IMR-90 (cell line): ENCODE measurements at regions not wholly inside any gene's neighbourhood (a gene's known extent, or its start where the extent isn't known, plus 50 kb on each side); places are given as distances from the start of the nearest gene placed in this dataset.

Experiments
- ATAC-seq: fragments of 200-7000 bp; cut with Tn5 transposase; 2 replicates; pipeline ENCODE4 v1.9.1; 2020; ENCODE audit warnings: low read depth, mild to moderate bottlenecking, moderate library complexity
- BruUV-seq: library from RNA; stranded (reverse); fragments of 400-500 nt; replicated peaks from 2 replicates; lab custom pipeline; 2021; lab: Mats Ljungman, UMichigan
- CTCF ChIA-PET: fragments of 300-600 bp; formaldehyde crosslinking; extraction: SDS; loops from one replicate; lab custom pipeline; 2021; ENCODE audit warnings: antibody characterized with exemption; lab: Yijun Ruan, JAX
- POLR2A ChIA-PET: fragments of 300-600 bp; sonication (Branson Sonifier 250); formaldehyde crosslinking; loops from one replicate; lab custom pipeline; 2022; ENCODE audit warnings: antibody characterized with exemption; ENCODE audit not compliant: unreplicated experiment; lab: Charles Lee
- DNase-seq: peaks from one replicate; pipeline ENCODE4 v3.0.0; 2013
- H2AFZ ChIP-seq: replicated peaks from 2 replicates; pipeline ENCODE3; 2013; ENCODE audit warnings: low read length, mild to moderate bottlenecking; ENCODE audit not compliant: poor library complexity
- H2AK5ac ChIP-seq: 2 replicates; pipeline ENCODE4 v1.6.1; 2013; ENCODE audit warnings: low read depth, low read length, inconsistent platforms
- H2AK9ac ChIP-seq: replicated peaks from 2 replicates; pipeline ENCODE3; 2013; ENCODE audit warnings: mild to moderate bottlenecking, low read depth, low read length, moderate library complexity; ENCODE audit not compliant: poor library complexity
- H2BK120ac ChIP-seq: 2 replicates; pipeline ENCODE4 v1.6.1; 2013; ENCODE audit warnings: low read depth, low read length, inconsistent platforms
- H2BK15ac ChIP-seq: 3 replicates; pipeline ENCODE4 v1.6.1; 2013; ENCODE audit warnings: low read depth, low read length, inconsistent platforms
- H2BK20ac ChIP-seq: 2 replicates; pipeline ENCODE4 v1.6.1; 2013; ENCODE audit warnings: low read depth, mild to moderate bottlenecking, inconsistent platforms, low read length, moderate library complexity
- H2BK5ac ChIP-seq: 2 replicates; pipeline ENCODE4 v1.6.1; 2013; ENCODE audit warnings: mild to moderate bottlenecking, low read depth, low read length, inconsistent platforms; ENCODE audit not compliant: poor library complexity, severe bottlenecking
- H3K14ac ChIP-seq: replicated peaks from 2 replicates; pipeline ENCODE4 v1.6.1; 2013; ENCODE audit warnings: low read depth, low read length, inconsistent platforms
- H3K18ac ChIP-seq: 2 replicates; pipeline ENCODE4 v1.6.1; 2013; ENCODE audit warnings: low read depth, low read length, control low read depth
- H3K23ac ChIP-seq: 2 replicates; pipeline ENCODE4 v1.6.1; 2013; ENCODE audit warnings: low read depth, low read length, inconsistent platforms
- H3K27ac ChIP-seq: 2 replicates; pipeline ENCODE4 v1.5.1; 2013; ENCODE audit warnings: mild to moderate bottlenecking, control low read depth, low read length; ENCODE audit not compliant: insufficient read depth
- H3K27me3 ChIP-seq: 2 replicates; pipeline ENCODE4 v1.6.1; 2013; ENCODE audit warnings: low read length; ENCODE audit not compliant: control insufficient read depth, insufficient read depth
- H3K36me3 ChIP-seq: 2 replicates; pipeline ENCODE4 v1.6.1; 2013; ENCODE audit warnings: low read length, mixed read lengths; ENCODE audit not compliant: control insufficient read depth, insufficient read depth
- H3K4ac ChIP-seq: 2 replicates; pipeline ENCODE4 v1.6.1; 2013; ENCODE audit warnings: low read depth, low read length, inconsistent platforms
- H3K4me1 ChIP-seq: 2 replicates; pipeline ENCODE4 v1.6.1; 2013; ENCODE audit warnings: low read length, mixed read lengths; ENCODE audit not compliant: control insufficient read depth, insufficient read depth
- H3K4me2 ChIP-seq: 2 replicates; pipeline ENCODE4 v1.6.1; 2013; ENCODE audit warnings: low read depth, mild to moderate bottlenecking, control low read depth, low read length, moderate library complexity
- H3K4me3 ChIP-seq: 2 replicates; pipeline ENCODE4 v1.5.1; 2013; ENCODE audit warnings: low read depth, mild to moderate bottlenecking, control low read depth, low read length, moderate library complexity; ENCODE audit not compliant: insufficient read depth
- H3K56ac ChIP-seq: 2 replicates; pipeline ENCODE4 v1.6.1; 2013; ENCODE audit warnings: low read length, inconsistent platforms; ENCODE audit not compliant: insufficient read depth; ENCODE audit errors: extremely low read depth
- H3K79me1 ChIP-seq, 2 experiments: 2 replicates each; pipeline ENCODE4 v1.6.1; 2013; ENCODE audit warnings: low read length in 2 of 2, inconsistent platforms in 1 of 2, low read depth in 1 of 2
- H3K9ac ChIP-seq: 2 replicates; pipeline ENCODE4 v1.6.1; 2013; ENCODE audit warnings: low read depth, low read length, control low read depth
- H3K9me1 ChIP-seq: 2 replicates; pipeline ENCODE4 v1.6.1; 2013; ENCODE audit warnings: low read length, inconsistent platforms; ENCODE audit not compliant: insufficient read depth
- H3K9me3 ChIP-seq: 2 replicates; pipeline ENCODE4 v1.6.1; 2013; ENCODE audit warnings: low read length; ENCODE audit not compliant: control insufficient read depth, insufficient read depth
- H4K20me1 ChIP-seq: 2 replicates; pipeline ENCODE4 v1.6.1; 2013; ENCODE audit warnings: low read length, inconsistent platforms; ENCODE audit not compliant: insufficient read depth
- H4K5ac ChIP-seq: 2 replicates; pipeline ENCODE4 v1.6.1; 2013; ENCODE audit warnings: mild to moderate bottlenecking, low read depth, low read length, control low read depth
- H4K8ac ChIP-seq, 2 experiments: 2 replicates each; pipeline ENCODE4 v1.6.1; 2013; ENCODE audit warnings: low read depth in 2 of 2, low read length in 2 of 2, control low read depth in 1 of 2, inconsistent platforms in 1 of 2
- H4K91ac ChIP-seq: 2 replicates; pipeline ENCODE4 v1.6.1; 2013; ENCODE audit warnings: low read depth, low read length, inconsistent platforms; ENCODE audit not compliant: insufficient read depth
- BHLHE40 ChIP-seq: fragments of 150-350 bp; IDR thresholded peaks from 2 replicates; pipeline ENCODE4 v1.6.1; 2016; ENCODE audit warnings: mild to moderate bottlenecking, low read depth, low read length
- CEBPB ChIP-seq: IDR thresholded peaks from 2 replicates; pipeline ENCODE4 v1.6.1; 2012; ENCODE audit warnings: low read depth, low read length, improper control_type of control experiment
- CHD1 ChIP-seq: IDR thresholded peaks from 2 replicates; pipeline ENCODE4 v1.6.1; 2012; ENCODE audit warnings: low read depth, low read length, improper control_type of control experiment
- CTCF ChIP-seq: conservative IDR thresholded peaks from 2 replicates; pipeline ENCODE4 v1.5.1; 2012; ENCODE audit warnings: mild to moderate bottlenecking, low read depth, low read length, improper control_type of control experiment
- ELK1 ChIP-seq: fragments of 150-350 bp; IDR thresholded peaks from 2 replicates; pipeline ENCODE4 v1.6.1; 2016; ENCODE audit warnings: low read depth, mild to moderate bottlenecking, low read length, moderate library complexity, borderline replicate concordance
- FOS ChIP-seq: fragments of 150-350 bp; IDR thresholded peaks from 2 replicates; pipeline ENCODE4 v1.6.1; 2016; ENCODE audit warnings: low read depth, low read length
- MAFK ChIP-seq: IDR thresholded peaks from 2 replicates; pipeline ENCODE4 v1.6.1; 2012; ENCODE audit warnings: low read depth, low read length, improper control_type of control experiment
- MAZ ChIP-seq: IDR thresholded peaks from 2 replicates; pipeline ENCODE4 v1.6.1; 2012; ENCODE audit warnings: low read depth, mild to moderate bottlenecking, low read length, improper control_type of control experiment, moderate library complexity, borderline replicate concordance
- MXI1 ChIP-seq: IDR thresholded peaks from 2 replicates; pipeline ENCODE4 v1.6.1; 2012; ENCODE audit warnings: low read depth, mild to moderate bottlenecking, low read length, moderate library complexity, borderline replicate concordance
- NFE2L2 ChIP-seq: fragments of 150-350 bp; IDR thresholded peaks from 2 replicates; pipeline ENCODE4 v1.6.1; 2016; ENCODE audit warnings: low read depth, mild to moderate bottlenecking, low read length
- POLR2A ChIP-seq: IDR thresholded peaks from 2 replicates; pipeline ENCODE4 v1.6.1; 2012; ENCODE audit warnings: mild to moderate bottlenecking, low read depth, low read length
- RAD21 ChIP-seq: IDR thresholded peaks from 2 replicates; pipeline ENCODE4 v1.6.1; 2012; ENCODE audit warnings: low read length, improper control_type of control experiment
- RCOR1 ChIP-seq: IDR thresholded peaks from 2 replicates; pipeline ENCODE4 v1.6.1; 2012; ENCODE audit warnings: mild to moderate bottlenecking, low read length, improper control_type of control experiment; ENCODE audit not compliant: insufficient replicate concordance
- RFX5 ChIP-seq: IDR thresholded peaks from 2 replicates; pipeline ENCODE4 v1.8.0; 2012; ENCODE audit warnings: low read depth, mild to moderate bottlenecking, low read length, moderate library complexity
- SMC3 ChIP-seq: fragments of 150-350 bp; IDR thresholded peaks from 2 replicates; pipeline ENCODE4 v1.6.1; 2016; ENCODE audit warnings: low read depth, mild to moderate bottlenecking, antibody characterized with exemption, low read length, moderate library complexity
- USF2 ChIP-seq: fragments of 150-350 bp; IDR thresholded peaks from 2 replicates; pipeline ENCODE4 v1.6.1; 2017; ENCODE audit warnings: mild to moderate bottlenecking, antibody characterized with exemption, low read length, low read depth
- WGBS, 2 experiments: methylation state at CpG; one replicate each; pipeline versions ENCODE4 v1.1.5 to v1.1.7; 2013; ENCODE audit warnings: missing lambda C conversion rate in 2 of 2; ENCODE audit not compliant: insufficient read length in 1 of 2; ENCODE audit errors: extremely low coverage in 2 of 2; 5-methylcytosine and 5-hydroxymethylcytosine counted together
- dilution Hi-C: fragments of 300-500 bp; cut with HindIII; formaldehyde crosslinking; loops from one replicate; pipeline ENCODE4 v1.14.3; 2018; ENCODE audit warnings: low sequenced_read_pairs; ENCODE audit not compliant: unreplicated experiment
- in situ Hi-C: fragments of 300-500 bp; cut with MboI; formaldehyde crosslinking; loops from 3 replicates; pipeline ENCODE4 v1.14.3; 2019; ENCODE audit warnings: low sequenced_read_pairs, inconsistent platforms, mixed read lengths
- intact Hi-C: fragments of 100-400 bp; cut with micrococcal nuclease; formaldehyde crosslinking; loops from 2 replicates; pipeline ENCODE4 v1.10.0; 2022

GRCh38 chr4:85125688-85126087 is 159.2 kb upstream of the WDFY3 start:
- Histone ChIP-seq H3K23ac (no peak overlapping the region), H2BK5ac (no peak overlapping the region), H4K5ac (no peak overlapping the region), H2BK120ac (no peak overlapping the region), H4K20me1 (no peaks in the 10 kb centered on the region), H2BK15ac (no peak overlapping the region), H3K4me2 (no peak overlapping the region), H3K27me3 (no peaks in the 10 kb centered on the region), H2AK9ac (no peak overlapping the region), H3K14ac (no peak overlapping the region), H2AK5ac (no peak overlapping the region), H3K4me3 (no peak overlapping the region), H3K4ac (no peak overlapping the region), H4K8ac (no peak overlapping the region), H3K9me1 (no peaks in the 10 kb centered on the region), H4K91ac (no peak overlapping the region), H3K79me1 (no peaks in the 10 kb centered on the region), H3K9ac (no peak overlapping the region), H3K36me3 (no peaks in the 10 kb centered on the region), H2BK20ac (no peak overlapping the region), H3K4me1 (no peaks in the 10 kb centered on the region), H3K56ac (no peak overlapping the region), H3K18ac (no peak overlapping the region), H3K27ac (no peak overlapping the region), H3K9me3 (no peaks in the 10 kb centered on the region), H2AFZ (no peak overlapping the region)
- POLR2A ChIA-PET, result no interaction called here
- in situ Hi-C loops (no loop called here), intact Hi-C loops (no loop called here), dilution Hi-C loops (no loop called here)
- DNase-seq (no peak), ATAC-seq (no peak)
- TF ChIP-seq USF2, result no peak
- no peak for TF ChIP-seq RAD21
- TF ChIP-seq MAZ, result no peak
- no peak for TF ChIP-seq POLR2A
- TF ChIP-seq NFE2L2, result no peak
- TF ChIP-seq ELK1, result no peak
- TF ChIP-seq SMC3, result no peak
- TF ChIP-seq CHD1, result no peak
- no peak for TF ChIP-seq BHLHE40
- no peak for TF ChIP-seq MAFK
- no peak for TF ChIP-seq CEBPB
- TF ChIP-seq RFX5, result no peak
- no peak for TF ChIP-seq MXI1
- no peak for TF ChIP-seq FOS
- no peak for TF ChIP-seq RCOR1
- no peak for TF ChIP-seq CTCF
- BruUV-seq, result no TSS peak
- CTCF ChIA-PET, result no interaction called here
- no CpG with 5 or more reads among the region's 1 CpG for WGBS, 2 experiments
